Naive B cell (primary cell): ENCODE measurements at regions not wholly inside any gene's neighbourhood (a gene's known extent, or its start where the extent isn't known, plus 50 kb on each side); places are given as distances from the start of the nearest gene placed in this dataset.
"Not testable (repeated sequence)": the region's sequence is repeated elsewhere in the genome, so short reads cannot be mapped to it uniquely, and the experiment has no call there.

Experiments
- ATAC-seq, 2 donors: fragments of 150-1000 bp; cut with Tn5 transposase; 2 replicates each; pipeline ENCODE4 v1.10.0; 2021; ENCODE audit warnings: low read depth in 2 of 2, mild to moderate bottlenecking in 2 of 2, moderate library complexity in 2 of 2
- DNase-seq: peaks from one replicate; pipeline ENCODE4 v3.0.0; 2022
- H3K27ac Mint-ChIP-seq, 6 donors: one replicate each; pipeline ENCODE4 v1.8.0; 2020 to 2022; ENCODE audit warnings: mild to moderate bottlenecking in 6 of 6, mixed read lengths in 6 of 6, moderate library complexity in 5 of 6, inconsistent platforms in 2 of 6
- H3K27me3 Mint-ChIP-seq, 3 donors: one replicate each; pipeline ENCODE4 v1.8.0; 2021 to 2022; ENCODE audit warnings: mixed read lengths in 3 of 3, mild to moderate bottlenecking in 1 of 3
- H3K36me3 Mint-ChIP-seq, 2 donors: one replicate each; pipeline ENCODE4 v1.8.0; 2020 to 2022; ENCODE audit warnings: mixed read lengths in 2 of 2, inconsistent platforms in 1 of 2, mild to moderate bottlenecking in 1 of 2
- H3K4me1 Mint-ChIP-seq, 3 donors: one replicate each; pipeline ENCODE4 v1.8.0; 2020 to 2022; ENCODE audit warnings: mixed read lengths in 3 of 3, inconsistent platforms in 1 of 3, mild to moderate bottlenecking in 1 of 3, moderate library complexity in 1 of 3
- H3K4me3 Mint-ChIP-seq, 8 donors: one replicate each; pipeline ENCODE4 v1.8.0; 2020 to 2022; ENCODE audit warnings: mild to moderate bottlenecking in 8 of 8, mixed read lengths in 8 of 8, moderate library complexity in 8 of 8, inconsistent platforms in 2 of 8
- H3K9me3 Mint-ChIP-seq, 7 donors: one replicate each; pipeline ENCODE4 v1.8.0; 2020 to 2022; ENCODE audit warnings: mixed read lengths in 7 of 7, mild to moderate bottlenecking in 5 of 7, inconsistent platforms in 2 of 7, moderate library complexity in 1 of 7

DNA sequence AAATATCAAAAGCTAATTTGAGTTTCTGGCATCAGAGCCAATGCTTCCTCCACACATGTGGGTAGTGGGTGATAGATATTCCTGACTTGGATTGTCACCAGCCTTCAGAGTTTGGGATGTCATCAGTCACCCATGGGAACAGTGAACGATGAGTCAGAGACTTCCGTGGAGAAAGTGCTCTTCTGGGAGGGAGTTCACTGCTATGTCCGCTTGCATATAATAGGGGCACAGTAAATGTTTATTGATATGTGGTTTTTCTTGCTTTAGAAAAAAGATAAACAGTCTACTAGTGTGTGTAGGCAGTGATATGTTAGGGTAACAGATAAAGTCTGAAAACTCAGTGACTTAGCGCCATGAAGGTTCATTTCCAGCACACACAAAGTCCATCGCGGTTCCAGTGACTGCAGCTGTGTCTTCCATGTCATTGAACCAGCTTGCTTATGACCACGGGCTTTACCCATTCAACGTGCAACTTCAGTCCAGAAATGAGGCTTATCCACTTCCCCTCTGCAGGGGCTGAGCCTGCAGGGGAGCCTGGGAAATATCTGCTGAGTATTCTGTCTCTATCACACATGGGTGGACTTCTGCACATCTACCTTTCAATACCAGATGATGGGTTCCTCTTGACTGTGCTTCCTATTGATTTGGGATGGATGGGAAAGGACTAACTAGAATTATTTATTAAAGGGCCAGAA is 87.7 kb upstream of the WWC2 start:
- ATAC-seq (no peak), DNase-seq (no peak)
- H3K4me1 Mint-ChIP-seq = no peaks in the 10 kb centered on the region
- no peak overlapping the region for H3K27ac Mint-ChIP-seq
- peaks cover 0 to 17% (median 7%) of the 10 kb centered on the region in 3 donors for H3K27me3 Mint-ChIP-seq
- no peaks in the 10 kb centered on the region for H3K36me3 Mint-ChIP-seq
- H3K4me3 Mint-ChIP-seq = peak overlapping the region in 1 of 8 donors; percentile 52
- peaks cover 0 to 11% (median 2%) of the 10 kb centered on the region in 7 donors for H3K9me3 Mint-ChIP-seq

- H3K36me3 Mint-ChIP-seq = no peaks in the 10 kb centered on the region
- no peak overlapping the region for H3K27ac Mint-ChIP-seq
These were observed 90.6 kb upstream of the WWC2 start for GRCh38 chr4:183008492-183008891.

GRCh38 chr4:183004370-183004769 is 87.2 kb upstream of the DCTD start:
- H3K4me1 Mint-ChIP-seq, H3K4me3 Mint-ChIP-seq, ATAC-seq, DNase-seq, H3K36me3 Mint-ChIP-seq, H3K27ac Mint-ChIP-seq: not testable (repeated sequence)
- Mint-ChIP-seq H3K9me3 (peaks cover 2 to 20% (median 13%) of the 10 kb centered on the region in 7 donors), H3K27me3 (peaks cover 11 to 17% (median 12%) of the 10 kb centered on the region in 3 donors)

More at GRCh38 chr4:183008492-183008891, 90.6 kb upstream of the WWC2 start:
- peaks cover 6 to 17% (median 15%) of the 10 kb centered on the region in 3 donors for H3K27me3 Mint-ChIP-seq
- H3K4me1 Mint-ChIP-seq = no peaks in the 10 kb centered on the region
- ATAC-seq (no peak), DNase-seq (no peak)
- H3K4me3 Mint-ChIP-seq = no peak overlapping the region
- peaks cover 4 to 25% (median 13%) of the 10 kb centered on the region in 7 donors for H3K9me3 Mint-ChIP-seq

DNA sequence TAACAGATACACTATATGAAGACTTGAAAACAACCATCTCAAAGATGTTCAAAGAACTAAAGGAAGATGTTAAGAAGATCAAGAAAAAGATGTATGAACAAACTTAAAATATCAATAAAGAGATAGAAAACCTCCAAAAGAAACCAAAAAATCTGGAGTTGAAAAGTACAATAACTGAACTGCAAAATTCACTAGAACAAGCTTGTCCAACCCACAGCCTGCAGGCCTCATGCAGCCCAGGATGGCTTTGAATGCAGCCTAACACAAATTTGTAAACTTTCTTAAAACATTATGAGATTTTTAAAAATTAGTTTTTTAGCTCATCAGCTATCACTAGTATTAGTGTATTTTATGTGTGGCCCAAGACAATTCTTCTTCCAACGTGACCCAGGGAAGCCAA is 77.0 kb upstream of the DCTD start:
- ATAC-seq (no peak), DNase-seq (no peak)
- H3K9me3 Mint-ChIP-seq = peaks cover 0 to 41% (median 26%) of the 10 kb centered on the region in 7 donors
- H3K27me3 Mint-ChIP-seq = peaks cover 0 to 9% (median 6%) of the 10 kb centered on the region in 3 donors
- no peak overlapping the region for H3K4me3 Mint-ChIP-seq
- peaks cover 0 to 5% of the 10 kb centered on the region in 2 donors for H3K36me3 Mint-ChIP-seq
- no peaks in the 10 kb centered on the region for H3K4me1 Mint-ChIP-seq
- H3K27ac Mint-ChIP-seq = no peak overlapping the region

DNA sequence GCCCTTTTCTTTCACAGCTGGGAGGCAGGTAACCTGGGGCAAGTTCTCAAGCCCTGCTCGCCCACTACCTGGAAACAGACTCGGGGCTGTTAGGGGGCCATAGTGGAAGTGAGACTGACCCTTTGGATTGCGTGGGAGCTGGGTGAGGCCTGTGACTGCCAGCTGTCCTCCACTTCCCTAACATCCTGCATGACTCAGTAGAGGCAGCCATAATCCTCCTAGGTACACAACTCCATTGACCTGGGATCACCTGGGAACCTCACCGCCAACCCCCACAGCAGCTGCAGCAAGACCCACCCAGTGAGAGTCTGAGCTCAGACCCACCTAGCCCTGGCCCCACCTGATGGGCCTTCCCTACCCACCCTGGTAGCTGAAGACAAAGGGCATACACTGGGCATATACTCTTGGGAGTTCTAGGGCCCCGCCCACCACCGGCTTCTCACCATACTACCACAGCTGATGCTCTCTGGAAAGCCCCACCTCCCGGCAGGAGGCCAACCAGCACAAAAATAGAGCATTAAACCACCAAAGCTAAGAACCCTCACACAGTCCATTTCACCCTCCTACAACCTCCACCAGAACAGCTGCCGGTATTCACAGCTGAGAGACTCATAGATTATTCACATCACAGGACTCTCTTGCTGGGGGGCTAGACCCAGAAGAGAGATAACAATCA is 61.1 kb upstream of the DCTD start:
- no peak overlapping the region for H3K27ac Mint-ChIP-seq
- no peak overlapping the region for H3K4me3 Mint-ChIP-seq
- ATAC-seq (no peak), DNase-seq (no peak)
- peaks cover 25 to 28% (median 27%) of the 10 kb centered on the region in 3 donors for H3K27me3 Mint-ChIP-seq
- peaks cover 0 to 6% (median 2%) of the 10 kb centered on the region in 7 donors for H3K9me3 Mint-ChIP-seq
- H3K36me3 Mint-ChIP-seq = no peaks in the 10 kb centered on the region
- no peaks in the 10 kb centered on the region for H3K4me1 Mint-ChIP-seq

DNA sequence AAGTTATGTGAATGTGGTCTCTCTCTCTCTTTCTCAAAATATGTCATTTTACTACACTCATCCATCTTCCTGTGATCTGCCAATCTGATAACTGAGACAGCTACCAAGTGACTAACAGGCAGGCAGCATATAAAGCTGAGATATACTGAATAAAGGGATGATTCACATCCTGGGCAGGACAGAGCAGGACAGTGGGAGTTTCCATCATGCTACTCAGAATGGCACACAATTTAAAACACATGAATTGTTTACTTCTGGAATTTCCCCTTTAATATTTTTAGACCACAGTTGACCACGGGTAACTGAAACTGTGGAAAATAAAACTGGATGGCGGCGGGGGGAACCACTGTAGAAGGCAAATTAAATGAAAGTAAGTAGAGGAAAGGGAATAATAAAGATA is 58.6 kb upstream of the DCTD start:
- Mint-ChIP-seq H3K27me3 (peaks cover 24 to 29% (median 28%) of the 10 kb centered on the region in 3 donors), H3K36me3 (no peaks in the 10 kb centered on the region), H3K4me3 (no peak overlapping the region), H3K9me3 (peaks cover 0 to 6% (median 0%) of the 10 kb centered on the region in 7 donors), H3K4me1 (no peaks in the 10 kb centered on the region), H3K27ac (no peak overlapping the region)
- no peak for DNase-seq
- ATAC-seq = no peak

GRCh38 chr4:182973941-182974340 is 56.8 kb upstream of the DCTD start:
- H3K27ac Mint-ChIP-seq = no peak overlapping the region
- peaks cover 0 to 10% (median 3%) of the 10 kb centered on the region in 7 donors for H3K9me3 Mint-ChIP-seq
- no peaks in the 10 kb centered on the region for H3K4me1 Mint-ChIP-seq
- no peak overlapping the region for H3K4me3 Mint-ChIP-seq
- H3K27me3 Mint-ChIP-seq = peaks cover 35 to 37% (median 36%) of the 10 kb centered on the region in 3 donors
- ATAC-seq = no peak
- no peak for DNase-seq
- H3K36me3 Mint-ChIP-seq = no peaks in the 10 kb centered on the region

DNA sequence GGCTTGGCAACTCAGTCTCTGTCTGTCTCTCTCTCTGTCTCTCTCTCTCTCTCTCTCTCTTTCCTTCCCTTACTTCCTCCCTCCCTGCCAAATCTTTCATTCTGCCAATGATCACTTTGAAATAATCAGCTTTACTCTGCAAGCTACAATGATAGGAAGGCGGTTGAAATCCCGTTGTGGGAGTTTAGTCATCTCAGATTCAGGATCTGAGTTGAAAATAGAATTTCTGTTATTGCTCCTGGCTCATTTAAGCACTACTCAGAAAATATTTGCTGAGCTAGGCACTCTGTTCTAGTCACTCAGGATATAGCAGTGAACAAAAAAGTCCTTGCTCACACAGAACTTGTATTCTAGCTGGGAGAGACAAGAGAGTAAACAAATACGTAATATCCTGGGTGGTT is 56.3 kb upstream of the DCTD start:
- H3K27me3 Mint-ChIP-seq = peaks cover 34 to 36% (median 35%) of the 10 kb centered on the region in 3 donors
- peaks cover 0 to 11% (median 3%) of the 10 kb centered on the region in 7 donors for H3K9me3 Mint-ChIP-seq
- no peak overlapping the region for H3K27ac Mint-ChIP-seq
- H3K36me3 Mint-ChIP-seq = no peaks in the 10 kb centered on the region
- no peaks in the 10 kb centered on the region for H3K4me1 Mint-ChIP-seq
- DNase-seq (no peak), ATAC-seq (no peak)
- no peak overlapping the region for H3K4me3 Mint-ChIP-seq

DNA sequence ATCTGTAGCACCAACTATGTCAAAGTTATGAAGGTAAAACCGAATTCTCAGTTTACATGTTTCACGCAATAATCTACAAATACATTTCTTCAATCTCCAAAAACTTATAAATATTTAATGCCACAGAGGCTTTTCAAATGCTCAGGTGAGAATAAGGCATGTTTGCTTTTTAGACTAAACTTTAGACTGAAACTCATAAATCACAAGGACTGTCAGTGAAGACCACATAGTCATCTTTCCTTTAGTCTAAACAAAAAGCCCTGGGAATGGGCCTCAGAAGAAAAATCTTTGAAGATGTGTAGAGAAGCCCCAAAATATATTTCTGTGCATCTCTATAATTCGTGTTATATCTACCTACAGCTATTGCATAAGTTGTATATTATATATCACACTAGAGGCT is 54.5 kb upstream of the DCTD start:
- Mint-ChIP-seq H3K4me3 (no peak overlapping the region), H3K27ac (no peak overlapping the region), H3K27me3 (peaks cover 35 to 54% (median 49%) of the 10 kb centered on the region in 3 donors), H3K36me3 (peaks cover 0 to 5% of the 10 kb centered on the region in 2 donors), H3K9me3 (peaks cover 0 to 17% (median 4%) of the 10 kb centered on the region in 7 donors), H3K4me1 (no peaks in the 10 kb centered on the region)
- no peak for ATAC-seq
- DNase-seq = no peak

DNA sequence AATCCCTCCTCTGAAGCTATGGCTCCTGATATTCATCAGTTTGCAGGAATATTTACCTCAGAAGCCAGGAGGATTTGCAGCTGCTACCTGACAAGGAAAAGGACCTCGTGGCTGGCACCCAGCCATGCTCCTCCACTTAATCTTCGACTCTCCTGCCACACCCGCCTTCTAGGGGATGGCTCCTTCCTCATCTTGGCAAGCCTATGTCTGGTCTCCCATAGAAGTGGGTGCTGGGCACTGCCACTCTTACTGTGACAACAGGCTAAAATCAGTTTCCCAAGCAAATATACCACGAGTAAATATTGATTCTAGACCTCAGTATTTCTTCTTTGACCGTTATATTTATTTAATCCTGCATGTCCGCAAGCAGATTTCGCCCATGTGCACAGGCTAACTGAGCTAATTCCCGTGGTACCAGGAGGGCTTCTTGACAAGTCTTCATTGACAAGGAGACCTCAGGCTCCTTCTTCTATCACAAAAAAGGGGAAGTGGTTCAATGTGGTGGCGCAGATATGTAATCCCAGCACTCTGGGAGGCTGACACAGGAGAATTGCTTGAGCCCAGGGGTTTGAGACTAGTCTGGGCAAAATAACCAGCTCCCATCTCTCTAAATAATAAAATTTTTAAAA is 52.6 kb upstream of the DCTD start:
- Mint-ChIP-seq H3K36me3 (peaks cover 0 to 5% of the 10 kb centered on the region in 2 donors), H3K27ac (no peak overlapping the region), H3K9me3 (peaks cover 0 to 21% (median 5%) of the 10 kb centered on the region in 7 donors), H3K27me3 (peaks cover 38 to 60% (median 58%) of the 10 kb centered on the region in 3 donors), H3K4me1 (no peaks in the 10 kb centered on the region), H3K4me3 (no peak overlapping the region)
- DNase-seq (no peak), ATAC-seq (no peak)

DNA sequence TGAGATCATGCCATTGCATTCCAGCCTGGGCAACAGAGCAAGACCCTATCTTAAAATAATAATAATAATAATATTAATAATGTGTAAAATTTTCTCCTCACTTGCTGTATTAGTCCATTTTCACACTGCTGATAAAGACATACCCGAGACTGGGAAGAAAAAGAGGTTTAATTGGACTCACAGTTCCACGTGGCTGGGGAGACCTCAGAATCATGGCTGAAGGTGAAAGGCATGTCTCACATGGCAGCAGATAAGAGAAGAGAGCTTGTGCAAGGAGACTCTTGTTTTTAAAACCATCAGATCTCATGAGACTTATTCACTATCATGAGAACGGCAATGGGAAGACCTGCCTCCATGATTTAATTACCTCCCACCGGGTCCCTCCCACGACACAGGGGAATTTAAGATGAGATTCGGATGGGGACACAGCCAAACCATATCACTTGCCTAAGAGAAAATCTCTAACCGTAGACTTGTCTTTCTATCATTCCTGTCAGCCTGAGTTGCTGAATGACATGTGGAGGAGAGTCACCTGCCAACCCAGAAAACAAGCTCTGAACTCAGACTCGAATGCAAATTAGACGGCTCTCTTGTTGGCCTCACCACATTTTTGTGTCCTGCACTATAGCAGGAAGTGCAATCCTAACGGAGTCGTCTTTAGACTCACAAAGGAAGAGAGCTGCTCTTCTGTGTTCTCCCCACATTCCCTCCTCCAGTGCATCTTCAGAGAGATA is 51.9 kb upstream of the DCTD start:
- Mint-ChIP-seq H3K4me1 (no peaks in the 10 kb centered on the region), H3K27me3 (peaks cover 32 to 56% (median 56%) of the 10 kb centered on the region in 3 donors), H3K27ac (no peak overlapping the region), H3K4me3 (no peak overlapping the region), H3K9me3 (peaks cover 0 to 21% (median 8%) of the 10 kb centered on the region in 7 donors), H3K36me3 (peaks cover 0 to 5% of the 10 kb centered on the region in 2 donors)
- ATAC-seq = no peak
- no peak for DNase-seq

DNA sequence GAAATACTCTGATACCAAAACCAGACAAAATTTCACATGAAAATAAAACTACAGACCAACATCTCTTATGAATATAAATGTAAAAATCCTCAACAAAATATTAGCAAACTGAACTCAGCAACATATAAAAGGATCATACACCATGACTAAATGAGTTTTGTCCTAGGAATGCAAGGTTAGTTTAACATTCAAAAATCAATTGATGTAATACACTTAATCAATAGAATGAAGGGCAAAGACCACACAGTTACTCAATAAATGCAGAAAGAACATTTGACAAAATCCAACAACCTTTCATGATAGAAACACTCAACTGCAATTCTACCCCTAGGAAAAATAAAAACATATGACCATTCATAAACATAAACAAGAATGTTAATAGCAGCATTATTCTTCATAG is 50.2 kb upstream of the DCTD start:
- H3K4me3 Mint-ChIP-seq = no peak overlapping the region
- H3K36me3 Mint-ChIP-seq = peaks cover 0 to 5% of the 10 kb centered on the region in 2 donors
- ATAC-seq (no peak), DNase-seq (no peak)
- H3K9me3 Mint-ChIP-seq = peaks cover 0 to 21% (median 9%) of the 10 kb centered on the region in 7 donors
- H3K27me3 Mint-ChIP-seq = peaks cover 23 to 46% (median 45%) of the 10 kb centered on the region in 3 donors
- no peaks in the 10 kb centered on the region for H3K4me1 Mint-ChIP-seq
- no peak overlapping the region for H3K27ac Mint-ChIP-seq
